Keratinocyte (primary cell): ENCODE measurements at regions not wholly inside any gene's neighbourhood (a gene's known extent, or its start where the extent isn't known, plus 50 kb on each side); places are given as distances from the start of the nearest gene placed in this dataset.
"Not testable (repeated sequence)": the region's sequence is repeated elsewhere in the genome, so short reads cannot be mapped to it uniquely, and the experiment has no call there.

ENCODE experiments used
- DNase-seq: peaks from one replicate; pipeline ENCODE4 v3.0.0-alpha.2; 2011; ENCODE audit warnings: low read depth, missing footprints, low spot score
- FAIRE-seq: peaks from 2 replicates; lab custom pipeline; 2011; peaks lifted over from hg19 to GRCh38; lab: Jason Lieb, UNC
- H2AFZ ChIP-seq: 2 replicates; pipeline ENCODE4 v1.6.0; 2012; ENCODE audit warnings: low read length, control low read depth, inconsistent platforms; ENCODE audit not compliant: control insufficient read depth
- H3K27ac ChIP-seq: 2 replicates; pipeline ENCODE4 v1.5.1; 2011; ENCODE audit warnings: low read length; ENCODE audit not compliant: control insufficient read depth, insufficient read depth
- H3K27me3 ChIP-seq: 3 replicates; pipeline ENCODE4 v1.6.0; 2011; ENCODE audit warnings: low read length; ENCODE audit not compliant: control insufficient read depth, insufficient read depth; ENCODE audit errors: extremely low read depth
- H3K36me3 ChIP-seq, 2 experiments: 2 replicates in 1 of 2; 3 replicates in 1 of 2; pipeline ENCODE4 v1.5.1; 2011; ENCODE audit warnings: low read length in 2 of 2, mild to moderate bottlenecking in 1 of 2; ENCODE audit not compliant: control insufficient read depth in 2 of 2, insufficient read depth in 2 of 2; ENCODE audit errors: extremely low read depth in 1 of 2
- H3K4me1 ChIP-seq: 3 replicates; pipeline ENCODE4 v1.5.1; 2011; ENCODE audit warnings: low read length; ENCODE audit not compliant: control insufficient read depth, insufficient read depth; ENCODE audit errors: extremely low read depth
- H3K4me2 ChIP-seq: 3 replicates; pipeline ENCODE4 v1.6.0; 2011; ENCODE audit warnings: low read depth, low read length; ENCODE audit not compliant: control insufficient read depth, insufficient read depth; ENCODE audit errors: extremely low read depth
- H3K4me3 ChIP-seq, 3 experiments: fragments of 200-600 bp in 1 of 3; sonication (generic) in 1 of 3; 2 replicates in 2 of 3; 3 replicates in 1 of 3; pipeline ENCODE4 v1.5.1; 2011 to 2016; ENCODE audit warnings: low read length in 3 of 3, mild to moderate bottlenecking in 3 of 3, control low read depth in 2 of 3, inconsistent platforms in 1 of 3, low read depth in 1 of 3, mixed read lengths in 1 of 3, mixed run types in 1 of 3, moderate library complexity in 1 of 3; ENCODE audit not compliant: control insufficient read depth in 2 of 3, insufficient read depth in 2 of 3; ENCODE audit errors: extremely low read depth in 1 of 3
- H3K79me2 ChIP-seq: 2 replicates; pipeline ENCODE4 v1.6.0; 2012; ENCODE audit warnings: low read length; ENCODE audit not compliant: control insufficient read depth, insufficient read depth
- H3K9ac ChIP-seq: 3 replicates; pipeline ENCODE4 v1.6.0; 2011; ENCODE audit warnings: low read length; ENCODE audit not compliant: control insufficient read depth, insufficient read depth; ENCODE audit errors: extremely low read depth
- H3K9me1 ChIP-seq: 3 replicates; pipeline ENCODE4 v1.6.0; 2011; ENCODE audit warnings: low read length; ENCODE audit not compliant: control insufficient read depth, insufficient read depth; ENCODE audit errors: extremely low read depth
- H3K9me3 ChIP-seq: 2 replicates; pipeline ENCODE4 v1.5.1; 2012; ENCODE audit warnings: low read depth, low read length; ENCODE audit not compliant: control insufficient read depth
- H4K20me1 ChIP-seq: 3 replicates; pipeline ENCODE4 v1.6.0; 2011; ENCODE audit warnings: low read length; ENCODE audit not compliant: control insufficient read depth, insufficient read depth; ENCODE audit errors: extremely low read depth
- EZH2 ChIP-seq: IDR thresholded peaks from one replicate; pipeline ENCODE4 v1.6.1; 2012; ENCODE audit warnings: inconsistent platforms, mild to moderate bottlenecking, low read length, moderate library complexity
- dilution Hi-C: fragments of 300-500 bp; cut with MboI; formaldehyde crosslinking; loops from one replicate; pipeline ENCODE4 v1.7.0; 2020; ENCODE audit warnings: low sequenced_read_pairs; ENCODE audit not compliant: extremely low pct_ligation_motif_present
- TF ChIP-seq, protein P1 (sequence below), 3 experiments: IDR thresholded peaks in 1 of 3; conservative IDR thresholded peaks in 1 of 3; optimal IDR thresholded peaks in 1 of 3; 2 replicates in 2 of 3; 3 replicates in 1 of 3; pipeline versions ENCODE3 to v1.5.1; 2011; ENCODE audit warnings: low read length in 3 of 3, mild to moderate bottlenecking in 3 of 3, moderate library complexity in 2 of 3, control low read depth in 1 of 3, inconsistent platforms in 1 of 3; ENCODE audit not compliant: insufficient read depth in 2 of 3; ENCODE audit errors: extremely low read depth in 1 of 3

DNA sequence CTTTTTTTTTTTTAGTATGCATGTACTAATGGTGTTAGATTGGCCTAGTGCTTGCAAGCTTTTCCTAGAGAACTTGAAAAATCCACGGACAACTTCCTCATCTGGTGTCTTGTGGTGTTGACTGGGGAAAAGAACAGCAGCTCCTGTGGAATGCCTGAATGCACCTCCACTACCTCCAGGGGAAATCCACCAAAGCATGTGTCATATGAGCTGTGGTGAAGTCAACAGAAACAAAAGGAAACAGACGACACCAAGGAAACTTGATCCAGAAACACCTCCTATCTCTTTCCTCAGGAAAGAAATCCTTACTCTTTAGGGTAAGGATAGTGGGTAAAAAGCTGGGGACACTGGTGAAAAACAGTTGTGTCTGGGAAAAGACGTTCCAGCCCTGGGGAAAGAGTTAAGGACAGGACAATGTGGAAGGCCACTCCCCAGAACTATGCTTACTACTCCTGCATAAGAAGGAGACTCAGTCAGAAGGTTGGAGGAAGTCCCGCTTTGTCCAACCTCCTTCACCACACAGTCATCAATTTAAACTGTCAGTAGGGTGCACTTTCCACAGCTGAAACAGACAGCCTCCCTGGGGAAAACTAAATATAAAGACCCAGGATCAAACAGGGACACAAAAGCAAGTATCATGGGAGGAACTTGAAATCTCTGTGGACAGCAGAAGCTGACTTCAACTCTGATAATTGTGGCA is 468.8 kb downstream of the TMEM121 start:
- H3K27ac ChIP-seq, H4K20me1 ChIP-seq, H3K4me1 ChIP-seq, H3K9me1 ChIP-seq, dilution Hi-C loops, DNase-seq, H2AFZ ChIP-seq, H3K36me3 ChIP-seq, H3K79me2 ChIP-seq, H3K9me3 ChIP-seq, H3K4me3 ChIP-seq, H3K9ac ChIP-seq, H3K27me3 ChIP-seq, H3K4me2 ChIP-seq: not testable (repeated sequence)
- FAIRE-seq, result peak; percentile 64

DNA sequence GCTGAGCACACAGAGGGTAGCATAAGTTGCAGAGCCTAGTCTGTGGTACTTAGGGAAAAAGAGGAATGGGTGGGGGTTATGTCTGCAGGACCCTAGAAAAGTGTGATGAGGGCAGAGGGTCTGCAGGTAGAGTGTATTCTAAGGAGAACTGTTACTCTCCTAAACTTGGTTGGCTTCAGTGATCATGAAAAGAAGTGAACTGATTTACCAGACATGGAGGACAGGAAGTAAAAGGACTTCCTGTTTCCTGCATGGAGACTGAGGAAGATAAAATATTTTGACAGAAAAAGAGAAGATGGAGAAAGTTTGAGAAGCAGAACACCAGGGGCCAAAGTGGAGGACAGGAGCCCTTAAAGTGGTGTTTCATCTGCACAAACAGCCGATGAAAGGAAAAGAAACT is 472.2 kb downstream of the TMEM121 start:
- H3K9ac ChIP-seq, H3K4me3 ChIP-seq, H4K20me1 ChIP-seq, H3K4me1 ChIP-seq, H3K27me3 ChIP-seq, dilution Hi-C loops, H2AFZ ChIP-seq, H3K4me2 ChIP-seq, H3K9me1 ChIP-seq, H3K36me3 ChIP-seq, H3K9me3 ChIP-seq, FAIRE-seq, H3K27ac ChIP-seq, DNase-seq, H3K79me2 ChIP-seq: not testable (repeated sequence)

DNA sequence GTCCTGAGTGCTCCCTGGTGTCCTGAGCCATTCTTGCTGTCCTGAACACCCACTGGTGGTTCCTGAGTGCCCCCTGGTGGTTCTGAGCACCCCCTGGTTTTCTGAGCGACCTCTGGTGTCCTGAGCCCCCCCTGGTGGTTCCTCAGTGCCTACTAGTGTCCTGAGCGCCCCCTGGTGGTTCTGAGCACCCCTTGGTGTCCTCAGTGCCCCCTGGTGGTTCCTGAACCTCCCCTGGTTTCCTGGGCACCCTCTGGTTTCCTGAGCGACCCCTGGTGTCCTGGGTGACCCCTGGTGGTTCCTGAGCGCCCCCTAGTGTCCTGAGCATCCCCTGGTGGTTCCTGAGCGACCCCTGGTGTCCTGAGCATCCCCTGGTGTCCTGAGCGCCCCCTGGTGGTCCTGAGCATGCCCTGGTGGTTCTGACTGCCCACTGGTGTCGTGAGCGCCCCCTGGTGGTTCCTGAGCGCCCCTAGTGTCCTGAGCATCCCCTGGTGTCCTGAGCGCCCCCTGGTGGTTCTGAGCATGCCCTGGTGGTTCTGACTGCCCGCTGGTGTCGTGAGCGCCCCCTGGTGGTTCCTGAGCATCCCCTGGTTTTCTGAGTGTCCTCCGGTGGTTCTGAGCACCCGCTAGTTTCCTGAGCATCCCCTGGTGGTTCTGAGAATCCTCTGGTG is 473.1 kb downstream of the TMEM121 start:
- Histone ChIP-seq H3K9ac (no peak overlapping the region), H3K4me2 (no peak overlapping the region), H3K9me3 (no peaks in the 10 kb centered on the region), H3K9me1 (no peaks in the 10 kb centered on the region), H3K4me3 (no peak overlapping the region), H3K36me3 (no peaks in the 10 kb centered on the region), H3K27me3 (no peaks in the 10 kb centered on the region), H3K79me2 (no peaks in the 10 kb centered on the region), H3K4me1 (no peaks in the 10 kb centered on the region), H4K20me1 (no peaks in the 10 kb centered on the region), H3K27ac (no peak overlapping the region), H2AFZ (no peak overlapping the region)
- no peak for FAIRE-seq
- TF ChIP-seq, protein P1, sequence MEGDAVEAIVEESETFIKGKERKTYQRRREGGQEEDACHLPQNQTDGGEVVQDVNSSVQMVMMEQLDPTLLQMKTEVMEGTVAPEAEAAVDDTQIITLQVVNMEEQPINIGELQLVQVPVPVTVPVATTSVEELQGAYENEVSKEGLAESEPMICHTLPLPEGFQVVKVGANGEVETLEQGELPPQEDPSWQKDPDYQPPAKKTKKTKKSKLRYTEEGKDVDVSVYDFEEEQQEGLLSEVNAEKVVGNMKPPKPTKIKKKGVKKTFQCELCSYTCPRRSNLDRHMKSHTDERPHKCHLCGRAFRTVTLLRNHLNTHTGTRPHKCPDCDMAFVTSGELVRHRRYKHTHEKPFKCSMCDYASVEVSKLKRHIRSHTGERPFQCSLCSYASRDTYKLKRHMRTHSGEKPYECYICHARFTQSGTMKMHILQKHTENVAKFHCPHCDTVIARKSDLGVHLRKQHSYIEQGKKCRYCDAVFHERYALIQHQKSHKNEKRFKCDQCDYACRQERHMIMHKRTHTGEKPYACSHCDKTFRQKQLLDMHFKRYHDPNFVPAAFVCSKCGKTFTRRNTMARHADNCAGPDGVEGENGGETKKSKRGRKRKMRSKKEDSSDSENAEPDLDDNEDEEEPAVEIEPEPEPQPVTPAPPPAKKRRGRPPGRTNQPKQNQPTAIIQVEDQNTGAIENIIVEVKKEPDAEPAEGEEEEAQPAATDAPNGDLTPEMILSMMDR (optimal IDR thresholded peaks at IDR 0.05 in 1 of 3, IDR thresholded peaks at IDR 0.05 in 1 of 3, conservative IDR thresholded peaks at IDR 0.05 in 1 of 3; ENCODE audit: extremely low read depth in 1 of 3, insufficient read depth in 2 of 3, low read length in 3 of 3), result peak in 1 of 3 experiments; percentile 39
- no peak for TF ChIP-seq EZH2
- no peak for DNase-seq
- dilution Hi-C loops, result no loop called here

DNA sequence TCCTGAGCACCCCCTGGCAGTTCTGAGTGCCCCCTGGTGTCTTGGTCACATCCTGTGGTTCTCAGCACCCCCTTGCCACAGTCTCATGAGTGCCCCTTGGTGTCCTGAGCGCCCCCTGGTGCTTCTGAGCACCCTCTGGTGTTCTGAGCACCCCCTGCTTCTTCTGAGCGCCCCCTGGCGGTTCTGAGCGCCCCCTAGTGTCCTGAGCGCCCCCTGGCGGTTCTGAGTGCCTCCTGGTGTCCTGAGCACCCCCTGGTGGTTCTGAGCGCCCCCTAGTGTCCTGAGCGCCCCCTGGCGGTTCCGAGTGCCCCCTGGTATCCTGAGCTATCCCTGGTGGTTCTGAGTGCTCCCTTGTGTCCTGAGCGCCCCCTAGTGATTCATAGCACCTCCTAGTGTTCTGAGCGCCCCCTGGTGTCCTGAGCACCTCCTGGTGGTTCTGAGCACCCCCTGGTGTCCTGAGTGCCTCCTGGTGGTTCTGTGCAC is 473.7 kb downstream of the TMEM121 start:
- DNase-seq, H3K36me3 ChIP-seq, H3K9ac ChIP-seq, H4K20me1 ChIP-seq, dilution Hi-C loops, FAIRE-seq, H3K9me1 ChIP-seq, H3K27me3 ChIP-seq, H3K79me2 ChIP-seq, H3K9me3 ChIP-seq, H2AFZ ChIP-seq, H3K4me3 ChIP-seq, H3K27ac ChIP-seq, H3K4me1 ChIP-seq, H3K4me2 ChIP-seq: not testable (repeated sequence)
